Activated CD4-positive, alpha-beta T cell treated with anti-CD3 and anti-CD28 coated beads, Interleukin-2, Interleukin-4, amounts not matched to agents 100 ng/mL and 50 ng/mL, durations not matched to agents 16 hours and 8 hours (primary cell): ENCODE measurements at regions not wholly inside any gene's neighbourhood (a gene's known extent, or its start where the extent isn't known, plus 50 kb on each side); places are given as distances from the start of the nearest gene placed in this dataset.
"Not testable (repeated sequence)": the region's sequence is repeated elsewhere in the genome, so short reads cannot be mapped to it uniquely, and the experiment has no call there.

ENCODE experiments used
- DNase-seq: peaks from one replicate; pipeline ENCODE4 v3.0.0-alpha.2; 2020; ENCODE audit warnings: low spot score

- DNase-seq: no peak
Measured at GRCh38 chr3:82618594-82618993, 857.1 kb upstream of the GBE1 start.

- DNase-seq: no peak
Measured at GRCh38 chr3:82610236-82610635, 848.8 kb upstream of the GBE1 start.

- DNase-seq: no peak
Measured at GRCh38 chr3:82607391-82607790, 845.9 kb upstream of the GBE1 start.

DNA sequence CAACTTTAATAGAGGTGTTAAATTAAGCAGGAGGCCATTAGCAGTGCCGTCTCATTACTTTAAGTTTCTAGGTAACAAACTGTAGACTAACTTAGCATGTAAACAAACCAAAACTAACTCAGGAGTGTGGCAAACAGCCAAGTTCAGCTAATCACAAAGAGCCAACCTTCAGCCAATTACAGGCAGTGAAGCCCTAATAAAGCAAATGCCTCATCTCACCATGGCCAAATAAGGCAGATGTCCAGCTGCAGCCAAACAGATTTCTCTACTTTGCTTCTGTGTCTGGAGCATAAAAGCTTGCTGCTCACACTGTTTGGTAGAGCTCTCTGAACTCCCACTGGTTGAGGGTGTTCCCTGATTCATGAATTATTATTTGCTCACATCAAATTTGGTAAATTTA is 835.4 kb upstream of the GBE1 start:
- DNase-seq: no peak

- DNase-seq: no peak
Measured at GRCh38 chr3:82595530-82595929, 834.1 kb upstream of the GBE1 start.

DNA sequence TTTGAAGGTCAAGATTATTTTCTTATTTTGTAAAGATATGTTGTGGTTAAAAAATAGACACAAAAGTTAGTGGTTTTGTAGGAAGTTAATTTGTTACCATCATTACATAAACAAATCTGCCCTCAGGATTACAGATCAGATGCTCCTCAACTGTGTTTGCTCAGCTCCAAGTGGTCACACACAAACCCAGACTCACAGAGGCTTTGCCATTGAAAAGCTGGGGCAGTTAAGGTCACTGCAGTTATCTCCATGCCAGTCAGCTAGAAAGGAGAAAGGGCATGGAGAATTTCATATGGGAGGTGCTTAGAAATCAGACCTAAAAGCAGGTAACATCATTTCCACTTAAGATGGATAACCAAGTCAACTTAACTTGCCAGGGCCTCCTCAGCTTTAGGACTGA is 825.7 kb upstream of the GBE1 start:
- no peak for DNase-seq

- DNase-seq: no peak
Measured at GRCh38 chr3:82586414-82586813, 825.0 kb upstream of the GBE1 start.

- DNase-seq: not testable (repeated sequence)
Measured at GRCh38 chr3:82586002-82586401, 824.6 kb upstream of the GBE1 start.

- DNase-seq: not testable (repeated sequence)
Measured at GRCh38 chr3:82585591-82585990, 824.1 kb upstream of the GBE1 start.

GRCh38 chr3:82584861-82585260 is 823.4 kb upstream of the GBE1 start:
- not testable (repeated sequence) for DNase-seq

- not testable (repeated sequence) for DNase-seq
Measured at GRCh38 chr3:82584415-82584814, 823.0 kb upstream of the GBE1 start.

GRCh38 chr3:82581350-82581749 is 819.9 kb upstream of the GBE1 start:
- DNase-seq: no peak

DNA sequence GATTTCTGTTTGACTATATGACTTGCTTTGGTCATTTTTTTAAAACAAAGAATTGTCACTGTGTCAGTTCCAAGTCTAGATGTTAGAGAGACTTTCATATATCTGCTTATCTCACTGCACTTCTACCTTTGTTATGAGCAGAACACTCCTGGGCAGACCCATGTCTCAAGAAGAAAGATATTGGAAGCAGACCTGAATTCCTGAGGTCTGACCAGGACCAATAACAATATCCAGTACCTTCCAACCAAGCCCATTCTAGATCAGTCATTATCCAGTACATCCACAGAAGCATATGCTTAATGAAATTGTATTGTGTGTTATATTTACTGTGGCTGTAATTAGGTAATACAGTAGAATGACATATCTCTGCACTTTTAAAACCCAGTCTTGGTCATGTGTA is 811.3 kb upstream of the GBE1 start:
- no peak for DNase-seq

- DNase-seq: no peak
Measured at GRCh38 chr3:82568776-82569338, 807.4 kb upstream of the GBE1 start.

- no peak for DNase-seq
Measured at GRCh38 chr3:82567029-82567600, 805.7 kb upstream of the GBE1 start.

DNA sequence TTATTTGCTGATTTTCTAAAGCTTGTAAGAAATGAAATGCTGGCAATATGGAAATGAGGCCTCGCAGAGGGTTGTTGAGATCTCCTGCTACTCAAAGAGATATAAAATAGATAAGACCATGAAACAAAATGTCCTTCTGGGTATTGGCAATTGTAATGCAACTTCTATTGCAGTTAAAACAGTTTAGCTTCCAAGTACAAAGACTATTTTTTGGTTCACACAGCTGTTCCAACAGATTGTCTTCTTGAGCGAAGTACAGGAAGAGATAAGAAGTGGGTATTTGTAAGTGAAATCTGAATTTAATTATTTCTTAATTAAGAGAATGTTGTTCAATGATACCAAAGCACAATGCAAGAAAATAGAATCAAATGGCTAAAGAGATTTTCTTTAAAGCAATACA is 801.5 kb upstream of the GBE1 start:
- DNase-seq: no peak

DNA sequence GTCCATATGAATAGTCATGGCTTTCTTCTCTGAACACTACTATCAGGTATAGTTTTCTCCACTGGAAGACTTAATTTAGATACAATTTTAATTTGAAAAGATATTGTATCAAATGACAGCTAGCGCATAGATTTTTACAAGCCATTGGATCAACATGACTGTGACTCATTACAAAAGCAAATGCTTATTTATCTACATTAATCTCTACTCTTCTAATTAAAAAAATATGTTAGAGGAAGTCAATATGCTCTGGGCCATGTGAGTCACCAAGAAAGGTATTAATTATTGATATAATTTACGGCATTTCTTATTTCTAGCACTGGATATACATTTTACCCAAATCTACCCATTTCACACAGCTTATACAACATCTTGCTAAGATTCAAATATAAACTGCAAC is 800.3 kb upstream of the GBE1 start:
- no peak for DNase-seq

GRCh38 chr3:82558081-82558480 is 796.6 kb upstream of the GBE1 start:
- DNase-seq: no peak

GRCh38 chr3:82556113-82556512 is 794.7 kb upstream of the GBE1 start:
- DNase-seq: no peak

DNA sequence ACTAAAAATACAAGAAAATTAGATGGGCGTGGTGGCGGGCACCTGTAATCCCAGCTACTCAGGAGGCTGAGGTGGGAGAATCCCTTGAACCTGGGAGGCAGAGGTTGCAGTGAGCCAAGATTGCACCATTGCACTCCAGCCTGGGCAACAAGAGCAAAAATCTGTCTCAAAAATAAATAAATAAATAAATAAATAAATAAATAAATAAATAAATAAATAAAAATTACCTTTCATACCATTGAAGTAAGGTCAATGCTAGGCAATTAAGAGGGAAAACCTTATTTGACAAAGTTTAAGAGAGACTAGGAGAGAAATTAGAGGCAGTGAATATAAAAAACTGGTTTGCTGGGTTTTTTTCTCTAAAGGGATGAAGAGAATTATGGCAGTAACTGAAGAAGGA is 781.1 kb upstream of the GBE1 start:
- DNase-seq: not testable (repeated sequence)

GRCh38 chr3:82521657-82522056 is 760.2 kb upstream of the GBE1 start:
- no peak for DNase-seq

DNA sequence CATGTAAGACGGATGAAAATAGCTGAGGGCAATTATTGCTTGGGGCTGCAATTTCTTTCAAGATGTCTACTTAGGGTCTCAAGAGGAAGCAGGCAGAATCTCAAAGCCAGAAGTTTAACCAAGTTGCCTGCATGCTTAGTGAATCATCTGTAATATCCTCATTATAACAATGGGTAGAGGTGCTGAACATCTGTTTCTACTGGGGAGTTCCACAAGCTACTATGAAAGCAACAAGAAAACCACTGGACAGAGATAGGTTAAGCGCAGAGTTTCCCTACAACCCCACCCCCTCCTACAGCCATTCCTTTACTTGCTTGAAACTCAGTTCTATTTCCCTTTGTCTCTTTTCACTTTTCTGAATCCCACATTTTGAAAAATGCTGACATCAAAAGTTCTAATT is 759.4 kb upstream of the GBE1 start:
- DNase-seq: no peak

- no peak for DNase-seq
Measured at GRCh38 chr3:82509951-82510603, 748.6 kb upstream of the GBE1 start.
